Adrenal gland (tissue), 9 donors: ENCODE measurements at regions not wholly inside any gene's neighbourhood (a gene's known extent, or its start where the extent isn't known, plus 50 kb on each side); places are given as distances from the start of the nearest gene placed in this dataset.

ENCODE experiments used
- DNase-seq, 7 donors: peaks; one replicate each; pipeline ENCODE4 v3.0.0-alpha.2; 2019 to 2020
- H3K27ac ChIP-seq, 5 donors: fragments of 200-600 bp; sonication (generic) in 4 of 5; 1 replicate in 3 of 5; 2 replicates in 2 of 5; pipeline versions ENCODE4 v1.5.1 to v1.8.0; 2016 to 2020; ENCODE audit warnings: mild to moderate bottlenecking in 1 of 5
- H3K27me3 ChIP-seq: fragments of 200-600 bp; 2 replicates; pipeline ENCODE4 v1.8.0; 2021
- H3K36me3 ChIP-seq, 2 donors: fragments of 200-600 bp; replicated peaks in 1 of 2; 1 replicate in 1 of 2; 2 replicates in 1 of 2; pipeline versions ENCODE4 v1.5.1 to v1.8.0; 2018 to 2022
- H3K4me1 ChIP-seq, 2 donors: fragments of 200-600 bp; replicated peaks in 1 of 2; 1 replicate in 1 of 2; 2 replicates in 1 of 2; pipeline versions ENCODE4 v1.5.1 to v1.8.0; 2018 to 2021
- H3K4me3 ChIP-seq, 4 donors: fragments of 200-600 bp; sonication (generic) in 3 of 4; one replicate each; pipeline ENCODE4 v1.5.1; 2016 to 2018
- H3K9me3 ChIP-seq, 3 donors: fragments of 200-600 bp; sonication (generic) in 1 of 3; replicated peaks in 1 of 3; 1 replicate in 2 of 3; 2 replicates in 1 of 3; pipeline versions ENCODE4 v1.5.1 to v1.8.0; 2016 to 2021
- CTCF ChIP-seq, 6 experiments: fragments of 450-650 bp in 4 of 6; fragments of 200-600 bp in 2 of 6; sonication (generic) in 1 of 6; IDR thresholded peaks; 1 replicate in 5 of 6; 2 replicates in 1 of 6; pipeline versions ENCODE4 v1.5.1 to v1.8.0; 2016 to 2021; ENCODE audit warnings: antibody characterized with exemption in 6 of 6, mild to moderate bottlenecking in 2 of 6, moderate library complexity in 1 of 6
- POLR2A ChIP-seq, 2 donors: fragments of 450-650 bp; IDR thresholded peaks; one replicate each; pipeline ENCODE4 v1.6.1; 2017; ENCODE audit warnings: antibody characterized with exemption in 2 of 2, mild to moderate bottlenecking in 2 of 2, moderate library complexity in 1 of 2
- WGBS, 4 donors: extraction: QIAGEN DNeasy Blood & Tissue Kit in 2 of 4; methylation state at CpG; one replicate each; pipeline versions ENCODE4 v1.1.5 to v1.1.7; 2013 to 2017; 5-methylcytosine and 5-hydroxymethylcytosine counted together
- intact Hi-C, 2 donors: fragments of 100-400 bp; cut with DNase I; formaldehyde crosslinking; loops; one replicate each; pipeline versions ENCODE4 v1.14.1 to v1.15.0; 2022 to 2023
- donor health status: healthy with polysubstance abuse.
- donor health status: Bipolar disorder and iron deficiency.
- donor health status: DM: yes; HTN: yes; CAD: no.
- donor health status: DM: no; HTN: no; CAD: no.
- donor health status: DM: no; HTN: no; CAD: no.

DNA sequence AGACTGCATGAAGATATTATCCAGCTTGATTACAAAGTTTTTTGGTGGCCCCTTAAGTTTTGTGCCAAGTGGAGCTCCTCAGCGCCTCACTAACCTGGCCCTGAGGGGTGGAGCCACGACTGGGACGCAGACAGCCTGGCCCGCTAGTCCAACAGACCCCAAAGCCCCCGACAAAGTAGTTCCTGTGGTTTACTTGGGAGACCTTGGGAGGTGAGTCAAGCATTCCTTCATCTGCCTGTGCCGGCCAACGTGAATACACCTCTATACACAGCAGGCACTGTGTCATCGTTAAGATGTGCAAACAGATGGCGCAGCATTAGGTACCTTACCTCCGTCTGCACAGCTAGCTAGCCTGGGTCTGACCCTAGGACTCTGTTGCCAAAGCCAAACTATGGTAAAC lies 55.0 kb upstream of the LAMA1 start:
- H3K9me3 ChIP-seq, result no peaks in the 10 kb centered on the region
- no peaks in the 10 kb centered on the region for H3K4me1 ChIP-seq
- no peaks in the 10 kb centered on the region for H3K36me3 ChIP-seq
- no peaks in the 10 kb centered on the region for H3K27me3 ChIP-seq
- intact Hi-C loops, result loop anchor here (10.0 kb wide), 2 partner anchors 138 to 258 kb away; no protein-coding TSS in a partner anchor
- TF ChIP-seq POLR2A (IDR thresholded peaks at IDR 0.05), result no peak
- TF ChIP-seq CTCF (IDR thresholded peaks at IDR 0.05), result no peak
- DNase-seq, result no peak
- H3K4me3 ChIP-seq, result no peak overlapping the region
- H3K27ac ChIP-seq, result no peak overlapping the region
- 62 to 89% (median 70%) methylated on average over 4 to 10 of the region's 10 CpGs for WGBS, 4 donors

GRCh38 chr18:7170292-7170691 lies 52.7 kb upstream of the LAMA1 start:
- H3K36me3 ChIP-seq, result no peaks in the 10 kb centered on the region
- DNase-seq, result no peak
- intact Hi-C loops, result loop anchor here (10.0 kb wide), 2 partner anchors 135 to 255 kb away; no protein-coding TSS in a partner anchor
- H3K4me3 ChIP-seq, result no peak overlapping the region
- TF ChIP-seq CTCF (IDR thresholded peaks at IDR 0.05), result no peak
- no peak for TF ChIP-seq POLR2A (IDR thresholded peaks at IDR 0.05)
- 56 to 79% (median 62%) methylated on average over 7 to 8 of the region's 8 CpGs for WGBS, 4 donors
- H3K9me3 ChIP-seq, result no peaks in the 10 kb centered on the region
- no peak overlapping the region for H3K27ac ChIP-seq
- H3K4me1 ChIP-seq, result no peaks in the 10 kb centered on the region
- no peaks in the 10 kb centered on the region for H3K27me3 ChIP-seq

GRCh38 chr18:7169601-7170000 lies 52.0 kb upstream of the LAMA1 start:
- Histone ChIP-seq H3K36me3 (no peaks in the 10 kb centered on the region), H3K27me3 (no peaks in the 10 kb centered on the region), H3K27ac (no peak overlapping the region), H3K4me3 (no peak overlapping the region), H3K4me1 (no peaks in the 10 kb centered on the region), H3K9me3 (no peaks in the 10 kb centered on the region)
- TF ChIP-seq POLR2A (IDR thresholded peaks at IDR 0.05) (no peak), CTCF (IDR thresholded peaks at IDR 0.05) (no peak)
- no peak for DNase-seq
- 84 to 90% (median 88%) methylated on average over 4 to 11 of the region's 11 CpGs for WGBS, 4 donors
- intact Hi-C loops, result no loop called here

- 82 to 94% (median 88%) methylated on average over 7 of the region's 7 CpGs for WGBS, 4 donors
- no peak for TF ChIP-seq POLR2A (IDR thresholded peaks at IDR 0.05)
- TF ChIP-seq CTCF (IDR thresholded peaks at IDR 0.05), result no peak
- H3K36me3 ChIP-seq, result no peaks in the 10 kb centered on the region
- intact Hi-C loops, result no loop called here
- H3K4me3 ChIP-seq, result no peak overlapping the region
- no peak overlapping the region for H3K27ac ChIP-seq
- DNase-seq, result no peak
- no peaks in the 10 kb centered on the region for H3K9me3 ChIP-seq
- no peaks in the 10 kb centered on the region for H3K4me1 ChIP-seq
- H3K27me3 ChIP-seq, result no peaks in the 10 kb centered on the region
Measured at GRCh38 chr18:7168408-7168807, 50.8 kb upstream of the LAMA1 start.
